H9 (cell line): ENCODE measurements at regions not wholly inside any gene's neighbourhood (a gene's known extent, or its start where the extent isn't known, plus 50 kb on each side); places are given as distances from the start of the nearest gene placed in this dataset.

Experiments used
- DNase-seq: peaks from one replicate; pipeline ENCODE4 v3.0.0-alpha.2; 2017
- H2AFZ ChIP-seq: one replicate; pipeline ENCODE4 v1.6.1; 2013; ENCODE audit warnings: mild to moderate bottlenecking, low read length, control low read depth, moderate library complexity
- H2AK5ac ChIP-seq: 2 replicates; pipeline ENCODE4 v1.6.1; 2013; ENCODE audit warnings: low read length, control low read depth, mixed read lengths; ENCODE audit not compliant: insufficient read length
- H2BK120ac ChIP-seq: one replicate; pipeline ENCODE4 v1.6.1; 2013; ENCODE audit warnings: low read depth, mild to moderate bottlenecking, low read length, control low read depth, inconsistent platforms; ENCODE audit not compliant: poor library complexity, severe bottlenecking
- H2BK12ac ChIP-seq: 2 replicates; pipeline ENCODE4 v1.6.1; 2013; ENCODE audit warnings: low read length, control low read depth, mixed read lengths, low read depth; ENCODE audit not compliant: insufficient read length
- H2BK15ac ChIP-seq: 2 replicates; pipeline ENCODE4 v1.6.1; 2013; ENCODE audit warnings: low read depth, low read length, control low read depth
- H2BK20ac ChIP-seq: one replicate; pipeline ENCODE4 v1.6.1; 2013; ENCODE audit warnings: low read depth, mild to moderate bottlenecking, low read length, control low read depth, inconsistent platforms; ENCODE audit not compliant: poor library complexity, severe bottlenecking
- H2BK5ac ChIP-seq: 2 replicates; pipeline ENCODE4 v1.6.1; 2013; ENCODE audit warnings: low read length, control low read depth, mixed read lengths; ENCODE audit not compliant: insufficient read length
- H3K14ac ChIP-seq: 2 replicates; pipeline ENCODE4 v1.6.1; 2013; ENCODE audit warnings: low read length, control low read depth; ENCODE audit not compliant: insufficient read depth
- H3K18ac ChIP-seq: 2 replicates; pipeline ENCODE4 v1.6.1; 2013; ENCODE audit warnings: low read depth, mild to moderate bottlenecking, mixed read lengths, low read length, control low read depth; ENCODE audit not compliant: insufficient read length
- H3K23ac ChIP-seq: 2 replicates; pipeline ENCODE4 v1.6.1; 2013; ENCODE audit warnings: low read length, control low read depth, mixed read lengths, low read depth; ENCODE audit not compliant: insufficient read length
- H3K23me2 ChIP-seq: 2 replicates; pipeline ENCODE4 v1.6.1; 2013; ENCODE audit warnings: low read depth, mild to moderate bottlenecking, mixed read lengths, low read length, control low read depth; ENCODE audit not compliant: insufficient read length, poor library complexity, severe bottlenecking
- H3K27ac ChIP-seq: 2 replicates; pipeline ENCODE4 v1.5.1; 2013; ENCODE audit warnings: low read length, control low read depth, mixed read lengths, low read depth; ENCODE audit not compliant: insufficient read length
- H3K27me3 ChIP-seq: 2 replicates; pipeline ENCODE4 v1.6.1; 2013; ENCODE audit warnings: low read length, control low read depth, inconsistent platforms; ENCODE audit not compliant: insufficient read depth
- H3K4ac ChIP-seq: 2 replicates; pipeline ENCODE4 v1.6.1; 2013; ENCODE audit warnings: low read depth, mild to moderate bottlenecking, control low read depth, inconsistent platforms, low read length, moderate library complexity
- H3K4me1 ChIP-seq: 2 replicates; pipeline ENCODE4 v1.6.1; 2013; ENCODE audit warnings: low read length, control low read depth, inconsistent platforms; ENCODE audit not compliant: insufficient read depth
- H3K4me2 ChIP-seq: 2 replicates; pipeline ENCODE4 v1.6.1; 2013; ENCODE audit warnings: low read length, control low read depth, mixed read lengths; ENCODE audit not compliant: insufficient read length, insufficient read depth
- H3K56ac ChIP-seq: 2 replicates; pipeline ENCODE4 v1.6.1; 2013; ENCODE audit warnings: low read depth, mild to moderate bottlenecking, mixed read lengths, low read length, control low read depth; ENCODE audit not compliant: insufficient read length
- H3K79me1 ChIP-seq: 2 replicates; pipeline ENCODE4 v1.6.1; 2013; ENCODE audit warnings: low read depth, mild to moderate bottlenecking, moderate library complexity, low read length, control low read depth, inconsistent platforms; ENCODE audit not compliant: insufficient read depth, poor library complexity, severe bottlenecking
- H3K79me2 ChIP-seq: 2 replicates; pipeline ENCODE4 v1.6.1; 2013; ENCODE audit warnings: low read length, control low read depth, inconsistent platforms; ENCODE audit not compliant: insufficient read depth
- H3K9ac ChIP-seq: 2 replicates; pipeline ENCODE4 v1.6.1; 2013; ENCODE audit warnings: low read length, control low read depth, mixed read lengths; ENCODE audit not compliant: insufficient read length; ENCODE audit errors: extremely low read depth
- H3K9me3 ChIP-seq: one replicate; pipeline ENCODE4 v1.6.1; 2013; ENCODE audit warnings: low read depth, low read length, inconsistent platforms; ENCODE audit not compliant: control insufficient read depth
- H3T11ph ChIP-seq: one replicate; pipeline ENCODE4 v1.6.1; 2013; ENCODE audit warnings: mild to moderate bottlenecking, low read length, control low read depth, inconsistent platforms
- H4K20me1 ChIP-seq: one replicate; pipeline ENCODE4 v1.6.1; 2013; ENCODE audit not compliant: control insufficient read depth, insufficient read length, insufficient read depth
- H4K5ac ChIP-seq: 2 replicates; pipeline ENCODE4 v1.6.1; 2013; ENCODE audit warnings: low read depth, mild to moderate bottlenecking, mixed read lengths, low read length, control low read depth; ENCODE audit not compliant: insufficient read length
- H4K8ac ChIP-seq: replicated peaks from 2 replicates; pipeline ENCODE4 v1.6.1; 2013; ENCODE audit warnings: low read length, control low read depth, mixed read lengths, low read depth; ENCODE audit not compliant: insufficient read length
- H4K91ac ChIP-seq: 2 replicates; pipeline ENCODE4 v1.6.1; 2013; ENCODE audit warnings: low read depth, mild to moderate bottlenecking, moderate library complexity, mixed read lengths, low read length, control low read depth; ENCODE audit not compliant: insufficient read length
- H3K27ac Mint-ChIP-seq, 3 experiments: 2 replicates in 2 of 3; 3 replicates in 1 of 3; pipeline ENCODE4 v1.8.0; 2020 to 2021; ENCODE audit warnings: mixed read lengths in 3 of 3, mild to moderate bottlenecking in 1 of 3, moderate library complexity in 1 of 3
- H3K27me3 Mint-ChIP-seq: 2 replicates; pipeline ENCODE4 v1.8.0; 2021; ENCODE audit warnings: low read depth, mild to moderate bottlenecking, moderate library complexity, mixed read lengths
- H3K36me3 Mint-ChIP-seq, 3 experiments: 2 replicates in 2 of 3; 3 replicates in 1 of 3; pipeline ENCODE4 v1.8.0; 2020 to 2021; ENCODE audit warnings: low read depth in 3 of 3, mixed read lengths in 3 of 3; ENCODE audit not compliant: insufficient read depth in 1 of 3
- H3K4me1 Mint-ChIP-seq, 2 experiments: 2 replicates each; pipeline ENCODE4 v1.8.0; 2020; ENCODE audit warnings: mixed read lengths in 2 of 2
- H3K4me3 Mint-ChIP-seq, 2 experiments: 2 replicates in 1 of 2; 3 replicates in 1 of 2; pipeline ENCODE4 v1.8.0; 2020 to 2021; ENCODE audit warnings: mild to moderate bottlenecking in 2 of 2, mixed read lengths in 2 of 2, moderate library complexity in 1 of 2
- H3K9me3 Mint-ChIP-seq, 2 experiments: 2 replicates in 1 of 2; 3 replicates in 1 of 2; pipeline ENCODE4 v1.8.0; 2020; ENCODE audit warnings: mild to moderate bottlenecking in 2 of 2, mixed read lengths in 2 of 2, moderate library complexity in 1 of 2
- WGBS: extraction: QIAGEN DNeasy Blood & Tissue Kit; methylation state at CpG from one replicate; pipeline ENCODE4 v1.1.7; 2013; ENCODE audit warnings: missing lambda C conversion rate, low lambda C conversion rate, mixed read lengths; ENCODE audit not compliant: insufficient read length; ENCODE audit errors: extremely low coverage; 5-methylcytosine and 5-hydroxymethylcytosine counted together
- TF ChIP-seq, protein P1 (sequence below): fragments of 200-600 bp; sonication (generic); conservative IDR thresholded peaks from 3 replicates; pipeline ENCODE4 v1.8.0; 2021; ENCODE audit warnings: antibody characterized with exemption, mild to moderate bottlenecking

DNA sequence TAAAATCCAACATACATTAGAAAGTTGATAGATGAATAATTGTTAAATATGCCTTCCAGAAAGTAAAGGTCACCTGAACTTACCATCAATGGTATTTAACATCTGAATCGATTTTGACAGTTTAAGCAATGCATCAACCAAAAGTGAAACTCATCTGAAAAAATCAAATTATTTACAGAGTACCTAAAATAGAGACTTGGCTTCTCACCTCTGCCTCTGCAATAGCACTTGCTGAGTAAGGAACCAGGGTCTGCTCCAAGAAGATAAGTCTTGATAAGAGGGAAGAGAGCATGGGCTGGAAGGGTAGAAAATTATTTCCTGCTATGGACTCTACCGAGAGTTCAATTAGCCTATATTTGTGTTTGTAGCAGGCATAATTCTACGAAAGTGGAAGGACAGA lies 868.3 kb downstream of the STIM2 start:
- Histone ChIP-seq H2AK5ac (no peak overlapping the region), H2BK5ac (no peak overlapping the region), H3K9ac (no peak overlapping the region), H2BK120ac (no peak overlapping the region), H3K9me3 (no peaks in the 10 kb centered on the region), H3K4me2 (no peak overlapping the region), H3K27ac (no peak overlapping the region), H2BK15ac (no peak overlapping the region), H3K79me2 (no peaks in the 10 kb centered on the region), H3K79me1 (no peaks in the 10 kb centered on the region), H3K23ac (no peak overlapping the region), H2AFZ (no peak overlapping the region), H3K23me2 (no peaks in the 10 kb centered on the region), H3K18ac (no peak overlapping the region), H4K91ac (no peak overlapping the region), H3K14ac (no peak overlapping the region), H3K4ac (no peak overlapping the region), H3K27me3 (no peaks in the 10 kb centered on the region), H3K4me1 (no peaks in the 10 kb centered on the region), H2BK20ac (no peak overlapping the region), H4K5ac (no peak overlapping the region), H4K8ac (no peak overlapping the region), H3K56ac (no peak overlapping the region), H4K20me1 (no peaks in the 10 kb centered on the region), H3T11ph (no peak overlapping the region), H2BK12ac (no peak overlapping the region)
- Mint-ChIP-seq H3K9me3 (no peaks in the 10 kb centered on the region), H3K4me3 (no peak overlapping the region), H3K27me3 (no peaks in the 10 kb centered on the region), H3K27ac (no peak overlapping the region), H3K36me3 (no peaks in the 10 kb centered on the region), H3K4me1 (no peaks in the 10 kb centered on the region)
- no peak for DNase-seq
- WGBS: no CpG with 5 or more reads among the region's 3 CpGs
- TF ChIP-seq, protein P1, sequence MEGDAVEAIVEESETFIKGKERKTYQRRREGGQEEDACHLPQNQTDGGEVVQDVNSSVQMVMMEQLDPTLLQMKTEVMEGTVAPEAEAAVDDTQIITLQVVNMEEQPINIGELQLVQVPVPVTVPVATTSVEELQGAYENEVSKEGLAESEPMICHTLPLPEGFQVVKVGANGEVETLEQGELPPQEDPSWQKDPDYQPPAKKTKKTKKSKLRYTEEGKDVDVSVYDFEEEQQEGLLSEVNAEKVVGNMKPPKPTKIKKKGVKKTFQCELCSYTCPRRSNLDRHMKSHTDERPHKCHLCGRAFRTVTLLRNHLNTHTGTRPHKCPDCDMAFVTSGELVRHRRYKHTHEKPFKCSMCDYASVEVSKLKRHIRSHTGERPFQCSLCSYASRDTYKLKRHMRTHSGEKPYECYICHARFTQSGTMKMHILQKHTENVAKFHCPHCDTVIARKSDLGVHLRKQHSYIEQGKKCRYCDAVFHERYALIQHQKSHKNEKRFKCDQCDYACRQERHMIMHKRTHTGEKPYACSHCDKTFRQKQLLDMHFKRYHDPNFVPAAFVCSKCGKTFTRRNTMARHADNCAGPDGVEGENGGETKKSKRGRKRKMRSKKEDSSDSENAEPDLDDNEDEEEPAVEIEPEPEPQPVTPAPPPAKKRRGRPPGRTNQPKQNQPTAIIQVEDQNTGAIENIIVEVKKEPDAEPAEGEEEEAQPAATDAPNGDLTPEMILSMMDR: no peak
